Left cardiac atrium (tissue), 4 donors: ENCODE measurements at regions not wholly inside any gene's neighbourhood (a gene's known extent, or its start where the extent isn't known, plus 50 kb on each side); places are given as distances from the start of the nearest gene placed in this dataset.

Experiments used
- ATAC-seq, 2 donors: fragments of 200-7000 bp; cut with Tn5 transposase; one replicate each; pipeline ENCODE4 v1.9.1; 2020; ENCODE audit warnings: mild to moderate bottlenecking in 2 of 2, moderate library complexity in 2 of 2
- DNase-seq: peaks from one replicate; pipeline ENCODE4 v3.0.0-alpha.2; 2020
- intact Hi-C, 2 donors: fragments of 100-400 bp; cut with DNase I; formaldehyde crosslinking; loops; one replicate each; pipeline versions ENCODE4 v1.14.1 to v1.15.1; 2022 to 2023
- donor health status: DM: no; HTN: yes; CAD: no.
- donor health status: DM: no; HTN: yes; CAD: no; lungs with severe emphysema.
- donor health status: DM: yes; HTN: yes; CAD: no.
- donor health status: Dilated cardiomyopathy.

DNA sequence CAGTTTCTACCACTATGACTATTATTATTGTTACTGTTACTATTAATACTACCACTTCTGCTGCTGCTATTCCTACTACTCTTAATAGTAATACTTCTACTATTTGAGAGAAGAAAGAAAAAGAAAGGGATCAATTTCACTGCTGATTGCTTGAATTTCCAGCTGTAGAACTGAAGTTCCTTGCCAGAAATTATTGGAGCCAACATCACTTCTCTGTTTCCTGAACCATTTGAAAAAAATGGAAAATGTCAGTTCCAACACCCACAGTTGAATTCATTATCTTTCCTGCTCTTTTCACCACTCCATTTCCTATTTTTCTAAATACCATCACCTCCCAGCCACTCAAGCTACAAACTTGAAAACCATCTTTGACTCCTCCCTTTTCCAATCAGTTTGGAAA, 54.1 kb upstream of the PIK3C2G start:
- intact Hi-C loops: no loop called here
- ATAC-seq: no peak
- no peak for DNase-seq

DNA sequence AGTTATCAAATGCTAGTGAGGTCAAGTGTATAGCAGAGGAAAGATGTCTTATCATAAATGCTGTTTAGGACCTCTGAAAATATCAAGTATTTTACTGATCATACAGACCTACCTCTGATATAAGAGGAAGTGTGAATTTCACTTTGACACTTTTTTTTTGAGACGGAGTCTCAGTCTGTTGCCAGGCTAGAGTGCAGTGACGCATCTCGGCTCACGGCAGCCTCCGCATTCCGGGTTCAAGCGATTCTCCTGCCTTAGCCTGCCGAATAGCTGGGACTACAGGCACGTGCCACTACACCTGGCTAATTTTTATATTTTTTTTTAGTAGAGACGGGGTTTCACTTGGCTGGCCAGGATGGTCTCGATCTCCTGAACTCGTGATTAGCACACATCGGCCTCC, 55.1 kb upstream of the PIK3C2G start:
- intact Hi-C loops: no loop called here
- DNase-seq (no peak), ATAC-seq (no peak)

- intact Hi-C loops: no loop called here
- DNase-seq: no peak
- no peak for ATAC-seq
Observed at GRCh38 chr12:18204053-18204452, 57.3 kb upstream of the PIK3C2G start.

DNA sequence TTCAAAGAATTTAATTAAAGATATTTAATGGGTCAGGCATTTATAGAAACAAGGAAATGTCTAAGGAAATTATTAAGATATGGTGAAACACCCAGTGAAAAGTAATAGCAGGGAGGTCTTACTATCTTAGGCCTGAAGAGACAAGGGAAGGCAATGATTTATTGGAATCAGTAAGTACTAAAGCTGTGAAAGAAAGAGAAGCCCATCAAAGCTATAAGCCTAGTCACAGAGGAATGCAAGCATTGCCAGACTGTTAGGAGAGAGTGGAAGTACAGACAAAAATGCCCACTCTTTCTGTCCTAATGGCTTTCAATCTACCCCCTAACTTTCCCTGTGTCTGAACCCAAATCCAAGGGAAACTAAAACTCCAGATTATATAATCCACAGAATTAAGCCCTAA, 69.2 kb upstream of the PIK3C2G start:
- ATAC-seq (no peak), DNase-seq (no peak)
- intact Hi-C loops: no loop called here

GRCh38 chr12:18183141-18183540, 78.2 kb upstream of the PIK3C2G start:
- DNase-seq: no peak
- intact Hi-C loops: no loop called here
- ATAC-seq: no peak

GRCh38 chr12:18171571-18171970, 81.6 kb upstream of the RERGL start:
- intact Hi-C loops: no loop called here
- no peak for ATAC-seq
- no peak for DNase-seq

DNA sequence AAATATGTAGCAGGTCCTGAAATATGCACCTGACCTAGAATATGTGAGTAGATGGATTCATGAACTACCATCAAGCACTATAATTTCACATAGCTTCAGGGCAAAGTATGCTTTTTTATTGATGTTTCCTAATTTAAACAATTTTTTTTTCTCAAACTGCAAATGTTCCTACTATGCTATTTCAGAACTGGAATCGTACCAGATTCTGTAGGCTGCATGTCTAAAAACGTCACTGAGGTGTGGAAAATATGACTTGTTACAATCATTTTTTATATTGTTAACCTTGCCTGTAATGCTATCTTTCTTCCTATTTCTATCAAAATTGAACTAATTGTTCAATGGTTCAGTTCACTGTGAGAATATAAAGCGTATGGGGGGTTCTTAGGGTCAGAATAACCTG, 78.0 kb upstream of the RERGL start:
- ATAC-seq (no peak), DNase-seq (no peak)
- intact Hi-C loops: no loop called here

DNA sequence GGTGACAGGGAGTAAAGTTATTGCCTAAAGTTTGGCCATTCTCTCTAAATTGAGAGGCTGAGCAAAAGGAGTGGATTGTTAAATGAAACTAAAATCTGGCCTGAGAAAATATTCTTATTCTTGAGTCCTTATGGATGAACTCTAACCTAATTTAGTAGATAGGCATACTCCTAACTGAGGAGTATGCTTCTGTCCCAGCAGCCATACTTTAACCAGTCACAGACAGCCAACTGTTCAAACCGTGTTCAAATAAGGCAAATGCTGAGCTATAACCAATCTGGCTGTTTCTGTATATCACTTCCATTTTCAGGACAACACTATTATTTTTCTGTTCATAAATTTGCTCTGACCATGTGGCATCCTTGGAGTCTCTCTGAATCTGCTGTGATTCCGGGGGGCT, 75.9 kb upstream of the RERGL start:
- intact Hi-C loops: no loop called here
- ATAC-seq: no peak
- DNase-seq: no peak

- intact Hi-C loops: no loop called here
- DNase-seq (no peak), ATAC-seq (peak in 1 of 2 donors; percentile 44)
Observed at GRCh38 chr12:18165422-18165871, 75.5 kb upstream of the RERGL start.

- DNase-seq (no peak), ATAC-seq (no peak)
- intact Hi-C loops: no loop called here
Observed at GRCh38 chr12:18160901-18161300, 70.9 kb upstream of the RERGL start.

DNA sequence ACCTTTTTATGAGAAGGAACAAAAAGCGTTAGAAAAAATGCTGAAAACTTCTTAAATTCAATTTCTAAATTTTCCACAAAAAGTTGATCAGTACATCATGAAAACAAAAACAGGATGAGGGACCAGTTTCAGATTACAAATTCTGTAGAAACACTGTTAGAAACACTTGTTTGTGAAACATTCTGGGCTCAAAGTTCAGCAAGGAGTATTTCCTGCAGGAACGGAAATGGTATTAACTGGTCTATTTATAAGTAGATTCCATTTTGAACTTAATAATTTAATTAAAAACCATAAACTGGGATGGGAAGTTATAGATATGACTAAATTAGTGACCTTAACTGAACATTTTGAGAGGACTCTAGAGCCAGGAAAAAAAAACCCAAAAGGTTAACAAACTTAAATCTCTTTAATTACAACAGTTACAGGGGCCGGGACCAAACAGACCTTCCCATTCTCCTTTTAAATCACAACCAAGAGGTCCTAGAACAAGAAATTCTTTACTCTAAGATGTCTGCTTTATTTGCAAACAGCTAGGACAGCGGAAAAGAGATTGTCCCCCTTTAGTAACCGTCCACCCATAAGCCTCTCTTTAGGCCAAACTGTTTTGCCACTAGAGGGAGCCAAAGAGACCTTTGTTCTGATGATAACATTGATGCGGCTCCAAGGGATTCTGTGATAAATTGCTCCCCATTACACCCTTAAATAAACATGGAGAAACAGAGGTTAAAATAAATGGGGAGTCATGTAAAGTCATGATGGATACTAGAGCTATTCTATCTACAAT, 69.0 kb upstream of the RERGL start:
- intact Hi-C loops: no loop called here
- DNase-seq (no peak), ATAC-seq (no peak)

- no peak for ATAC-seq
- intact Hi-C loops: no loop called here
- DNase-seq: no peak
Observed at GRCh38 chr12:18153826-18154225, 63.8 kb upstream of the RERGL start.

- DNase-seq: no peak
- intact Hi-C loops: no loop called here
- ATAC-seq: no peak
Observed at GRCh38 chr12:18151036-18151435, 61.0 kb upstream of the RERGL start.

GRCh38 chr12:18148961-18149360, 59.0 kb upstream of the RERGL start:
- DNase-seq (no peak), ATAC-seq (no peak)
- intact Hi-C loops: no loop called here

DNA sequence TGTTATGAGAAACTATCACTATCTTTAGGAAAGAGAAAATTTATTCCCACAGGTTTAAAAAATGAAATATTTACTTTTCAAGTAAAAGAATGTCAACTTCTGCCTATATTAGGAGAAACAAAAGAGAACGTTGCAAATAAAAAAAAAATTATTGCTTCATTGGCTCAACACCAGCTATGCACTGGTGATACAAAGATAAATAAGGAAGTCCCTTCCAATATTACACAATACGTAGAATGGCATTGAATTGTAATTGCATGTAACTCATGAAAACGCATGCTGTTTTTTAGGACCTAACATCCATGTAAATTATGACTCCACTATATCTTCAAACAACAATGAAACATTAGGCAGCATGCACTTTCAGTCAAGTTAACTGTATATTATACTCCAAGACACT, 56.4 kb upstream of the RERGL start:
- ATAC-seq (no peak), DNase-seq (no peak)
- intact Hi-C loops: no loop called here

DNA sequence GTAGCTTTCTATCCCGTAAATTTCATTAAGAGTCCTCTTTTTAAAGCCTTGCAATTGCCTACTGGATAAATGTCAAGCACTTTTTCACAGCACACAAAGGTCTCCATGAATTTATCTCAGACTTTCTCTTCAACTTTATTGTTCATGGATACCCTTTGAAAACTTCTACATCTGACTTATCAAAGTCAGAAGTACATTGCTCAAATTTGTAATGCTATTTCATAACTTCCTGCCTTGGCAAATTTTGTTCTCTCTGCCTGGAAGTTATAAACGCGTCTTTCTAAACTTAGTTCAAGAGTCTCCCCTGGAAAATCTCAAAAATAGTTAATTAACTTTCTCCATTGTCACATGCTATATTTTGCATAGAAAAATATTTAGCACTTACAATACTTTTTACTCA, 55.9 kb upstream of the RERGL start:
- ATAC-seq (no peak), DNase-seq (no peak)
- intact Hi-C loops: no loop called here

GRCh38 chr12:18141048-18141982, 51.3 kb upstream of the RERGL start:
- peak in 1 of 2 donors; percentile 32 for ATAC-seq
- no peak for DNase-seq
- intact Hi-C loops: no loop called here

DNA sequence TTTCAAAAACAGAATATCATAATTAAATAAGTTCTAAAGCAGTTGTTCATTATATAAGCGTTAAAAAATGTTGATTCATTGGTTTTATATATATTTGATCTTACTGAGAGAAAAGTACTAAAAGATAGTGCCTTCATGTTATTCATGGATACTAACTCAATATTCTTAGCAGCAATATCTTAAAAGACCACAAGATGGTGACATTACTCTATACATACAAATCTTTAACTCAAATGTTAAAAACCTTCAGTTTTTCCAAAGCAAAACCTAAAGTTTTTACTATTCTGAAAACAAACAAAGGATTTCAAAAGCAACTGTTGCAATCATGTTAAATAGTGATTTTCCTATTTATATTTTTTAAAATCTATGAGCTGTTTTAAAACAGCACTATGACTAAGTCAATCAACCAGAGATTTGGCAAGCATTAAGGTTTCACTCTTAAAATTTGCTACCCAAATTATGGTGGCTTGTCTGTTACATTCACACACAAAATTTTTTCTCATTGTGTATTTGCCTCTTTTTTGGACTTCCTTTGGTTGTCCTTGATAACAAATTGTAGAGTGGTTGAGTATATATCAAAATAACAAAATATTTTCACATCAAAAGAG, 50.1 kb upstream of the RERGL start:
- intact Hi-C loops: no loop called here
- no peak for ATAC-seq
- DNase-seq: no peak
